A673 (cell line): ENCODE measurements at regions not wholly inside any gene's neighbourhood (a gene's known extent, or its start where the extent isn't known, plus 50 kb on each side); places are given as distances from the start of the nearest gene placed in this dataset.
"Not testable (repeated sequence)": the region's sequence is repeated elsewhere in the genome, so short reads cannot be mapped to it uniquely, and the experiment has no call there.

ENCODE experiments used
- BruUV-seq: library from RNA; stranded (reverse); fragments of 400-500 nt; replicated peaks from 2 replicates; lab custom pipeline; 2021; lab: Mats Ljungman, UMichigan
- CTCF ChIA-PET: fragments of 300-600 bp; sonication (Branson Sonifier 250); formaldehyde crosslinking; loops from one replicate; lab custom pipeline; 2022; ENCODE audit warnings: antibody characterized with exemption; lab: Charles Lee
- POLR2A ChIA-PET: fragments of 300-600 bp; sonication (Branson Sonifier 250); formaldehyde crosslinking; loops from one replicate; lab custom pipeline; 2022; ENCODE audit warnings: antibody characterized with exemption; ENCODE audit not compliant: low non-redundant PET; lab: Charles Lee
- DNase-seq: peaks from one replicate; pipeline ENCODE4 v3.0.0-alpha.2; 2015; ENCODE audit warnings: low spot score
- H3K27ac ChIP-seq: fragments of 200-600 bp; sonication (generic); 2 replicates; pipeline ENCODE4 v1.5.1; 2016; ENCODE audit warnings: mixed run types, low read depth, mild to moderate bottlenecking, mixed read lengths, antibody characterized with exemption, low read length; ENCODE audit not compliant: poor library complexity, severe bottlenecking
- H3K27me3 ChIP-seq: fragments of 200-600 bp; sonication (generic); replicated peaks from 2 replicates; pipeline ENCODE4 v1.6.1; 2017; ENCODE audit warnings: mixed run types, low read depth, mild to moderate bottlenecking, mixed read lengths, antibody characterized with exemption, low read length; ENCODE audit not compliant: insufficient read depth, poor library complexity
- H3K36me3 ChIP-seq: fragments of 200-600 bp; sonication (generic); 2 replicates; pipeline ENCODE4 v1.6.1; 2016; ENCODE audit warnings: mixed run types, mild to moderate bottlenecking, mixed read lengths, antibody characterized with exemption, low read length; ENCODE audit not compliant: insufficient read depth, poor library complexity, severe bottlenecking
- H3K4me1 ChIP-seq: fragments of 200-600 bp; sonication (generic); 2 replicates; pipeline ENCODE4 v1.6.1; 2017; ENCODE audit warnings: mixed run types, mild to moderate bottlenecking, mixed read lengths, antibody characterized with exemption, low read length; ENCODE audit not compliant: insufficient read depth, poor library complexity, severe bottlenecking
- H3K4me3 ChIP-seq: fragments of 200-600 bp; sonication (generic); 2 replicates; pipeline ENCODE4 v1.5.1; 2016; ENCODE audit warnings: low read depth, mixed run types, mild to moderate bottlenecking, mixed read lengths, low read length; ENCODE audit not compliant: poor library complexity, severe bottlenecking
- H3K9me3 ChIP-seq: fragments of 200-600 bp; sonication (generic); 2 replicates; pipeline ENCODE4 v1.6.1; 2016; ENCODE audit warnings: mixed run types, low read depth, mild to moderate bottlenecking, mixed read lengths, antibody characterized with exemption, low read length; ENCODE audit not compliant: poor library complexity, severe bottlenecking
- EZH2 ChIP-seq: fragments of 200-600 bp; sonication (generic); IDR thresholded peaks from 2 replicates; pipeline ENCODE4 v1.6.1; 2017; ENCODE audit warnings: borderline replicate concordance, low read depth, mild to moderate bottlenecking, mixed read lengths, antibody characterized with exemption, low read length; ENCODE audit not compliant: poor library complexity, severe bottlenecking
- intact Hi-C: fragments of 100-400 bp; cut with micrococcal nuclease; formaldehyde crosslinking; loops from one replicate; pipeline ENCODE4 v1.10.0; 2022; ENCODE audit not compliant: unreplicated experiment
- TF ChIP-seq, protein P1 (sequence below): fragments of 300-800, 200-600 bp; sonication (generic); conservative IDR thresholded peaks from 2 replicates; pipeline ENCODE4 v1.5.1; 2017; ENCODE audit warnings: low read depth, mild to moderate bottlenecking, antibody characterized with exemption, low read length, moderate library complexity, mixed read lengths

DNA sequence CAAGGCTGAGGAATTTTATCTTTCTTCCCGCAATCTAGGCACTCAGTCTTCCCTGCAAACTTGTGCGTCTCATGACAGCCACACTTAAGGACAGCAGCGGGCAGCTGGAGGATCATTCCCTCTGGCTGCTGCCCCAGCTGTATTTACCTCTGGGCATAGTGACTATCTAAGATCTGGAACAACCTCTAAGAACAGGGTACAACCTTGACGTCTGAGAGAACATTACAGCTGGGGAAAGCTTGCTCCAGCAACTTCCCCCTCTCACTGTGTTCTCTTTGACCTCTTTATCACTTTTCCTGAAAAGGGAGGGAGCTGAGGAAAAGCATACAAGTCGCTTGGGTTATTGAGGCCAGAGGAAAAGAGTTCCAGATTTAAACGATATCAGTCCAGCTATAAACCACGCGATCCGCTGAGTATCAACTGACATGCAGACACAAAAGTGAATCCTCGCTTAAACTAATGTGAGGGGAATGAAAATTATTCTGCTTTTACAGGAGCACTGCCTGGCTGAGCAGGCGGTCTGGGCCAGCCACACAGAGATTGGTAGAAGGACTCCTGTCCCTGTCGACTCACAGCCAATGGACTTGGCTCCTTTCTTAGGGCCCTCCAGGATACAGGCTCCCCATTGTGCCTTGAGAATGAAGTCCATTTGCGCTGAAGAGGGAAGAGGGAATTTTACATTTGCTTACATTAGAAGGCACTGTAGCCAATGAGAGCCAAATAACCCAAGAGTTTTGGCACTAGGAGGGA lies 153.3 kb downstream of the QRSL1 start:
- ChIA-PET CTCF (no interaction called here), POLR2A (no interaction called here)
- intact Hi-C loops = no loop called here
- DNase-seq = no peak
- TF ChIP-seq, protein P1, sequence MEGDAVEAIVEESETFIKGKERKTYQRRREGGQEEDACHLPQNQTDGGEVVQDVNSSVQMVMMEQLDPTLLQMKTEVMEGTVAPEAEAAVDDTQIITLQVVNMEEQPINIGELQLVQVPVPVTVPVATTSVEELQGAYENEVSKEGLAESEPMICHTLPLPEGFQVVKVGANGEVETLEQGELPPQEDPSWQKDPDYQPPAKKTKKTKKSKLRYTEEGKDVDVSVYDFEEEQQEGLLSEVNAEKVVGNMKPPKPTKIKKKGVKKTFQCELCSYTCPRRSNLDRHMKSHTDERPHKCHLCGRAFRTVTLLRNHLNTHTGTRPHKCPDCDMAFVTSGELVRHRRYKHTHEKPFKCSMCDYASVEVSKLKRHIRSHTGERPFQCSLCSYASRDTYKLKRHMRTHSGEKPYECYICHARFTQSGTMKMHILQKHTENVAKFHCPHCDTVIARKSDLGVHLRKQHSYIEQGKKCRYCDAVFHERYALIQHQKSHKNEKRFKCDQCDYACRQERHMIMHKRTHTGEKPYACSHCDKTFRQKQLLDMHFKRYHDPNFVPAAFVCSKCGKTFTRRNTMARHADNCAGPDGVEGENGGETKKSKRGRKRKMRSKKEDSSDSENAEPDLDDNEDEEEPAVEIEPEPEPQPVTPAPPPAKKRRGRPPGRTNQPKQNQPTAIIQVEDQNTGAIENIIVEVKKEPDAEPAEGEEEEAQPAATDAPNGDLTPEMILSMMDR = no peak
- TF ChIP-seq EZH2 = no peak
- no peaks in the 10 kb centered on the region for H3K4me1 ChIP-seq
- H3K27me3 ChIP-seq = no peaks in the 10 kb centered on the region
- no peaks in the 10 kb centered on the region for H3K36me3 ChIP-seq
- H3K4me3 ChIP-seq = no peak overlapping the region
- H3K9me3 ChIP-seq = peaks cover 5% of the 10 kb centered on the region
- no peak overlapping the region for H3K27ac ChIP-seq
- BruUV-seq = no TSS peak

DNA sequence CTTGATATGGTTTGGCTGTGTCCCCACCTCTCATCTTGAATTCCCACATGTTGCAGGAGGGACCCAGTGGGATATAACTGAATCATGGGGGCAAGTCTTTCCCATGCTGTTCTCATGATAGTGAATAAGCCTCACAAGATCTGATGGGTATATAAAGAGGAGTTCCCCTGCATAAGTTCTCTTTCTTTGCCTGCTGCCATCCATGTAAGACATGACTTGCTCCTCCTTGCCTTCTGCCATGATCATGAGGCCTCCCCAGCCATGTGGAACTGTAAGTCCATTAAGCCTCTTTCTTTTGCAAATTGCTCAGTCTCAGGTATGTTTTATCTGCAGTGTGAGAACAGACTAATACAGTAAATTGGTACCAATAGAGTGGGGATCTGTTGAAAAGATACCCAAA lies 150.2 kb downstream of the QRSL1 start:
- H3K36me3 ChIP-seq, H3K27me3 ChIP-seq, intact Hi-C loops, CTCF ChIA-PET, DNase-seq, H3K4me3 ChIP-seq, BruUV-seq, H3K9me3 ChIP-seq, POLR2A ChIA-PET, H3K4me1 ChIP-seq, H3K27ac ChIP-seq: not testable (repeated sequence)

DNA sequence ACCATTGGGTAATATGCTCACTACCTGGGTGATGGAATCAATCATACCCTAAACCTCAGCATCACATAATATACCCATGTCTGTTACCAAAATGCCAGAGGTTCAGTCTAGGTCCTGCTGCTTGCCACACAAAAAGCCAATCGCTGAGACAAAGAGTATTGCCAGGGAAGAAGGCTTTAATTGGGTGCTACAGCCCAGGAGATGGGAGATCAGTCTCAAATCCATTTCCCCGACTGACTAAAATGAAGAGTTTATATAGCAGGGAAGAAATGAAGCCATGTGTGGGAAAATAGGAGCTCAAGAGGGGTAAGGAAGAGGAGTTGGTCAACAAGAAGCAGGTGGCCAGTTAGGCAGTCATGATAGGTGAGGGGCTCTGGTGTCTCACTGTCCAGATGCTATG lies 149.6 kb downstream of the QRSL1 start:
- Histone ChIP-seq H3K4me1 (no peaks in the 10 kb centered on the region), H3K4me3 (no peak overlapping the region), H3K9me3 (peaks cover 5% of the 10 kb centered on the region), H3K27me3 (no peaks in the 10 kb centered on the region), H3K27ac (no peak overlapping the region), H3K36me3 (no peaks in the 10 kb centered on the region)
- ChIA-PET CTCF (no interaction called here), POLR2A (no interaction called here)
- intact Hi-C loops = no loop called here
- DNase-seq = no peak
- BruUV-seq = no TSS peak
- no peak for TF ChIP-seq EZH2
- TF ChIP-seq, protein P1 = no peak
